PC-9 (cell line): ENCODE measurements at regions not wholly inside any gene's neighbourhood (a gene's known extent, or its start where the extent isn't known, plus 50 kb on each side); places are given as distances from the start of the nearest gene placed in this dataset.

Experiments
- CTCF ChIP-seq: fragments of 200-600 bp; sonication (generic); conservative IDR thresholded peaks from 2 replicates; pipeline ENCODE4 v1.6.1; 2017; ENCODE audit warnings: mixed run types, antibody characterized with exemption, mild to moderate bottlenecking, moderate library complexity
- EZH2 ChIP-seq: fragments of 200-600 bp; sonication (generic); IDR thresholded peaks from 2 replicates; pipeline ENCODE4 v1.8.0; 2017; ENCODE audit warnings: antibody characterized with exemption, low read depth

GRCh38 chr1:115922801-115923200, 53.5 kb upstream of the SLC22A15 start:
- no peak for TF ChIP-seq EZH2
- no peak for TF ChIP-seq CTCF
